H1 (cell line): ENCODE measurements at regions not wholly inside any gene's neighbourhood (a gene's known extent, or its start where the extent isn't known, plus 50 kb on each side); places are given as distances from the start of the nearest gene placed in this dataset.

Experiments
- CTCF ChIA-PET: fragments of 300-600 bp; sonication (Branson Sonifier 250); formaldehyde crosslinking; loops from one replicate; lab custom pipeline; 2021; ENCODE audit not compliant: partially characterized antibody; lab: Charles Lee
- POLR2A ChIA-PET: fragments of 300-600 bp; sonication (Branson Sonifier 250); formaldehyde crosslinking; loops from one replicate; lab custom pipeline; 2021; ENCODE audit warnings: inconsistent platforms; ENCODE audit not compliant: partially characterized antibody; lab: Charles Lee
- DNase-seq, 2 experiments: peaks; one replicate each; pipeline versions ENCODE4 v3.0.0 to v3.0.0-alpha.2; 2010 to 2022; ENCODE audit warnings: low spot score in 2 of 2, low read depth in 1 of 2, mixed read lengths in 1 of 2
- FAIRE-seq: peaks from 2 replicates; lab custom pipeline; 2011; peaks lifted over from hg19 to GRCh38; lab: Jason Lieb, UNC
- H2AFZ ChIP-seq: 2 replicates; pipeline ENCODE4 v1.8.1; 2012; ENCODE audit warnings: low read length, inconsistent platforms
- H2AK5ac ChIP-seq: 2 replicates; pipeline ENCODE4 v1.6.1; 2013; ENCODE audit warnings: low read depth, low read length
- H2BK120ac ChIP-seq: replicated peaks from 2 replicates; pipeline ENCODE3; 2013; ENCODE audit warnings: low read depth, low read length, inconsistent platforms
- H2BK12ac ChIP-seq: 2 replicates; pipeline ENCODE4 v1.6.1; 2013; ENCODE audit warnings: low read depth, low read length
- H2BK15ac ChIP-seq: 2 replicates; pipeline ENCODE4 v1.6.1; 2013; ENCODE audit warnings: low read length
- H2BK20ac ChIP-seq: 2 replicates; pipeline ENCODE4 v1.6.1; 2013; ENCODE audit warnings: low read length
- H2BK5ac ChIP-seq: 2 replicates; pipeline ENCODE4 v1.6.1; 2013; ENCODE audit warnings: low read depth, low read length
- H3K14ac ChIP-seq: 2 replicates; pipeline ENCODE4 v1.6.1; 2013; ENCODE audit warnings: inconsistent platforms; ENCODE audit not compliant: insufficient read length
- H3K18ac ChIP-seq: 2 replicates; pipeline ENCODE4 v1.6.1; 2013; ENCODE audit warnings: low read length; ENCODE audit errors: extremely low read depth
- H3K23ac ChIP-seq: 2 replicates; pipeline ENCODE4 v1.6.1; 2013; ENCODE audit warnings: inconsistent platforms; ENCODE audit not compliant: insufficient read length
- H3K23me2 ChIP-seq: 2 replicates; pipeline ENCODE4 v1.6.1; 2013; ENCODE audit warnings: low read depth, low read length
- H3K27ac ChIP-seq: 2 replicates; pipeline ENCODE4 v1.6.1; 2011; ENCODE audit warnings: low read depth, low read length, inconsistent platforms
- H3K27me3 ChIP-seq, 4 experiments: replicated peaks in 1 of 4; 1 replicate in 1 of 4; 2 replicates in 3 of 4; pipeline versions ENCODE4 v1.6.1 to v1.8.1; 2011 to 2013; ENCODE audit warnings: low read length in 3 of 4, mild to moderate bottlenecking in 3 of 4, inconsistent platforms in 2 of 4, mixed read lengths in 2 of 4, moderate library complexity in 1 of 4; ENCODE audit not compliant: control insufficient read depth in 3 of 4, insufficient read depth in 3 of 4; ENCODE audit errors: extremely low read depth in 1 of 4
- H3K36me3 ChIP-seq, 4 experiments: 2 replicates each; pipeline versions ENCODE4 v1.6.1 to v1.8.1; 2011 to 2013; ENCODE audit warnings: mild to moderate bottlenecking in 4 of 4, low read length in 3 of 4, moderate library complexity in 2 of 4, control low read depth in 1 of 4, inconsistent platforms in 1 of 4; ENCODE audit not compliant: insufficient read depth in 4 of 4, control insufficient read depth in 2 of 4
- H3K4ac ChIP-seq: replicated peaks from 2 replicates; pipeline ENCODE3; 2013; ENCODE audit warnings: low read length, low read depth, mixed read lengths, inconsistent platforms; ENCODE audit not compliant: insufficient read length
- H3K4me1 ChIP-seq, 4 experiments: replicated peaks in 1 of 4; 1 replicate in 1 of 4; 2 replicates in 3 of 4; pipeline versions ENCODE4 v1.6.1 to v1.8.1; 2011 to 2013; ENCODE audit warnings: low read length in 3 of 4, inconsistent platforms in 2 of 4, mixed read lengths in 1 of 4; ENCODE audit not compliant: insufficient read depth in 4 of 4, control insufficient read depth in 3 of 4
- H3K4me2 ChIP-seq, 2 experiments: 2 replicates each; pipeline versions ENCODE4 v1.6.1 to v1.8.1; 2011 to 2013; ENCODE audit warnings: low read depth in 2 of 2, low read length in 2 of 2, control low read depth in 1 of 2, inconsistent platforms in 1 of 2, mild to moderate bottlenecking in 1 of 2; ENCODE audit not compliant: insufficient read depth in 1 of 2
- H3K4me3 ChIP-seq, 4 experiments: fragments of 200-600, 300-600 bp in 1 of 4; sonication (generic), shearing (Covaris generic), sonication (Bioruptor Twin) in 1 of 4; 2 replicates each; pipeline versions ENCODE4 v1.5.1 to v1.8.1; 2011 to 2016; ENCODE audit warnings: low read length in 4 of 4, low read depth in 3 of 4, control low read depth in 2 of 4, inconsistent platforms in 2 of 4, mild to moderate bottlenecking in 2 of 4, mixed read lengths in 1 of 4, moderate library complexity in 1 of 4; ENCODE audit not compliant: insufficient read depth in 2 of 4; ENCODE audit errors: extremely low read depth in 1 of 4
- H3K56ac ChIP-seq: replicated peaks from 2 replicates; pipeline ENCODE3; 2013; ENCODE audit warnings: low read depth, mild to moderate bottlenecking, mixed read lengths, low read length, inconsistent platforms; ENCODE audit not compliant: insufficient read length
- H3K79me1 ChIP-seq: 2 replicates; pipeline ENCODE4 v1.6.1; 2013; ENCODE audit warnings: low read depth, low read length, control low read depth
- H3K79me2 ChIP-seq, 2 experiments: 2 replicates each; pipeline versions ENCODE4 v1.6.1 to v1.8.1; 2012 to 2013; ENCODE audit warnings: low read length in 2 of 2, mild to moderate bottlenecking in 2 of 2, inconsistent platforms in 1 of 2; ENCODE audit not compliant: insufficient read depth in 2 of 2, control insufficient read depth in 1 of 2
- H3K9ac ChIP-seq, 4 experiments: replicated peaks in 1 of 4; 1 replicate in 1 of 4; 2 replicates in 3 of 4; pipeline versions ENCODE4 v1.6.1 to v1.8.1; 2011 to 2013; ENCODE audit warnings: low read depth in 3 of 4, low read length in 3 of 4, control low read depth in 2 of 4, mild to moderate bottlenecking in 2 of 4, moderate library complexity in 2 of 4, inconsistent platforms in 1 of 4; ENCODE audit errors: extremely low read depth in 1 of 4
- H3K9me3 ChIP-seq, 2 experiments: 2 replicates each; pipeline versions ENCODE4 v1.6.1 to v1.8.1; 2012 to 2013; ENCODE audit warnings: mild to moderate bottlenecking in 2 of 2, moderate library complexity in 2 of 2, control low read depth in 1 of 2, inconsistent platforms in 1 of 2, low read depth in 1 of 2, low read length in 1 of 2, mixed read lengths in 1 of 2; ENCODE audit not compliant: insufficient read depth in 2 of 2
- H4K20me1 ChIP-seq, 2 experiments: replicated peaks in 1 of 2; 2 replicates each; pipeline versions ENCODE3 to v1.8.1; 2011 to 2013; ENCODE audit warnings: inconsistent platforms in 2 of 2, low read length in 2 of 2, mild to moderate bottlenecking in 1 of 2; ENCODE audit not compliant: insufficient read depth in 2 of 2, control insufficient read depth in 1 of 2
- H4K5ac ChIP-seq: 2 replicates; pipeline ENCODE4 v1.6.1; 2013; ENCODE audit warnings: low read length, low read depth, mixed read lengths, inconsistent platforms; ENCODE audit not compliant: insufficient read length
- H4K8ac ChIP-seq: 2 replicates; pipeline ENCODE4 v1.8.0; 2013; ENCODE audit warnings: mild to moderate bottlenecking, moderate library complexity, low read length, inconsistent platforms; ENCODE audit not compliant: insufficient read depth; ENCODE audit errors: extremely low read depth
- H4K91ac ChIP-seq: replicated peaks from 2 replicates; pipeline ENCODE3; 2013; ENCODE audit warnings: low read length, mixed read lengths, inconsistent platforms; ENCODE audit not compliant: insufficient read length
- CTBP2 ChIP-seq: IDR thresholded peaks from 2 replicates; pipeline ENCODE4 v1.7.0; 2011; ENCODE audit warnings: borderline replicate concordance, mild to moderate bottlenecking, moderate library complexity, mixed read lengths, low read length; ENCODE audit not compliant: insufficient read depth, insufficient read length
- MAX ChIP-seq: IDR thresholded peaks from 2 replicates; pipeline ENCODE4 v1.6.1; 2012; ENCODE audit warnings: inconsistent platforms
- PHF8 ChIP-seq: fragments of 200-600 bp; sonication (generic); conservative IDR thresholded peaks from 2 replicates; pipeline ENCODE4 v1.7.1; 2012; ENCODE audit warnings: low read depth, mild to moderate bottlenecking, inconsistent platforms, low read length, moderate library complexity
- POLR2A ChIP-seq, 2 experiments: IDR thresholded peaks; 1 replicate in 1 of 2; 2 replicates in 1 of 2; pipeline ENCODE4 v1.6.1; 2011; ENCODE audit warnings: low read depth in 2 of 2, low read length in 2 of 2, mild to moderate bottlenecking in 2 of 2; ENCODE audit errors: control extremely low read depth in 1 of 2
- RNF2 ChIP-seq: fragments of 200-900, 300-1000 bp; sonication (generic); IDR thresholded peaks from 2 replicates; pipeline ENCODE4 v1.7.1; 2016; ENCODE audit warnings: borderline replicate concordance, low read depth, mild to moderate bottlenecking, antibody characterized with exemption, low read length; ENCODE audit not compliant: poor library complexity, severe bottlenecking; ENCODE audit errors: missing control alignments
- SIRT6 ChIP-seq: IDR thresholded peaks from one replicate; pipeline ENCODE4 v1.7.1; 2012; ENCODE audit warnings: low read length, inconsistent platforms
- SIX5 ChIP-seq: IDR thresholded peaks from 2 replicates; pipeline ENCODE4 v1.6.1; 2011; ENCODE audit warnings: mild to moderate bottlenecking, low read depth, low read length
- YY1 ChIP-seq: IDR thresholded peaks from 2 replicates; pipeline ENCODE4 v1.6.1; 2011; ENCODE audit warnings: low read depth, mild to moderate bottlenecking, low read length
- WGBS, 2 experiments: shearing (Covaris generic) in 1 of 2; methylation state at CpG; one replicate each; pipeline versions ENCODE4 v1.1.6 to v1.1.7; 2013 to 2015; ENCODE audit warnings: low lambda C conversion rate in 2 of 2, mixed read lengths in 2 of 2, inconsistent platforms in 1 of 2, low coverage in 1 of 2, missing lambda C conversion rate in 1 of 2; ENCODE audit not compliant: insufficient replicate concordance in 2 of 2, insufficient coverage in 1 of 2, insufficient read length in 1 of 2; ENCODE audit errors: extremely low coverage in 1 of 2, missing lambda C conversion rate in 1 of 2; 5-methylcytosine and 5-hydroxymethylcytosine counted together
- TF ChIP-seq, protein P1 (sequence below): IDR thresholded peaks from 2 replicates; pipeline ENCODE4 v1.6.1; 2012; ENCODE audit warnings: inconsistent platforms

DNA sequence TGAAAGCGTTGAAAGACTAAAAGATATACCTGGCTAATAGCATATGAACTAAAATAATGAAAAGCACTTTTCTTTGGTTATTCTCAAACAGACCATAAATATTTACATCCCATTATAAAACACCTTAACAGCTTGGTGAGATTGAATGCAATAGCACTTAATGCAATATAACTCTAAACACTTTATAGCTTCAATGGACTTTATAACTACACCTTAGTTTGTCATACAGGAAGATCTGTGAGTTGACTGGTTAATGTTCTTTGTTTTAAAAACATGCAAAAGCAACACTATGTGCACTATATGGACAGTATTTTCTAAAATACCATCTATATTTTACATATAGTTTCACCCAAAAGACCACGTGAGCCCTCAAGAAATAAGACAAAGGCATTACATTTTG, 353.3 kb upstream of the ACVR2A start:
- H3K4ac ChIP-seq, result no peak overlapping the region
- no peaks in the 10 kb centered on the region for H3K79me1 ChIP-seq
- H4K91ac ChIP-seq, result no peak overlapping the region
- no peak overlapping the region for H3K23ac ChIP-seq
- H2BK5ac ChIP-seq, result no peak overlapping the region
- H3K9ac ChIP-seq, result no peak overlapping the region
- H3K18ac ChIP-seq, result no peak overlapping the region
- H4K20me1 ChIP-seq, result no peaks in the 10 kb centered on the region
- no peaks in the 10 kb centered on the region for H3K79me2 ChIP-seq
- H4K5ac ChIP-seq, result no peak overlapping the region
- POLR2A ChIA-PET, result no interaction called here
- H3K23me2 ChIP-seq, result no peaks in the 10 kb centered on the region; the same call in 1 of the 2 replicates
- DNase-seq, result no peak
- no peaks in the 10 kb centered on the region for H3K27me3 ChIP-seq
- H3K4me3 ChIP-seq, result no peak overlapping the region
- 88% methylated on average over 2 of the region's 2 CpGs; no CpG with 5 or more reads in 1 of the 2 experiments for WGBS, 2 experiments
- no peak overlapping the region for H2BK15ac ChIP-seq
- H2AFZ ChIP-seq, result no peak overlapping the region
- H2BK12ac ChIP-seq, result no peak overlapping the region
- H3K56ac ChIP-seq, result no peak overlapping the region
- H3K4me1 ChIP-seq, result peaks cover 0 to 5% (median 2%) of the 10 kb centered on the region in 4 experiments; a peak in 2 of 7 replicates
- H3K4me2 ChIP-seq, result no peak overlapping the region
- no peaks in the 10 kb centered on the region for H3K9me3 ChIP-seq
- H2BK120ac ChIP-seq, result no peak overlapping the region
- no peak for FAIRE-seq
- no peak overlapping the region for H3K14ac ChIP-seq
- TF ChIP-seq, protein P1, sequence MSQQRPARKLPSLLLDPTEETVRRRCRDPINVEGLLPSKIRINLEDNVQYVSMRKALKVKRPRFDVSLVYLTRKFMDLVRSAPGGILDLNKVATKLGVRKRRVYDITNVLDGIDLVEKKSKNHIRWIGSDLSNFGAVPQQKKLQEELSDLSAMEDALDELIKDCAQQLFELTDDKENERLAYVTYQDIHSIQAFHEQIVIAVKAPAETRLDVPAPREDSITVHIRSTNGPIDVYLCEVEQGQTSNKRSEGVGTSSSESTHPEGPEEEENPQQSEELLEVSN, result no peak
- no peak for TF ChIP-seq RNF2
- no peak for TF ChIP-seq CTBP2
- no peak for TF ChIP-seq POLR2A (IDR thresholded peaks at IDR 0.05; ENCODE audit: control extremely low read depth in 1 of 2, low read depth in 2 of 2, low read length in 2 of 2)
- TF ChIP-seq MAX, result no peak
- no peak for TF ChIP-seq SIRT6
- no peak for TF ChIP-seq YY1
- no peak for TF ChIP-seq SIX5
- no peak for TF ChIP-seq PHF8
- TF ChIP-seq, all 59 proteins: peak for 0
- Histone ChIP-seq H2AK5ac (no peak overlapping the region), H2BK20ac (no peak overlapping the region), H4K8ac (no peak overlapping the region), H3K36me3 (no peaks in the 10 kb centered on the region), H3K27ac (no peak overlapping the region)
- CTCF ChIA-PET, result no interaction called here
